HepG2 (cell line): ENCODE measurements at regions not wholly inside any gene's neighbourhood (a gene's known extent, or its start where the extent isn't known, plus 50 kb on each side); places are given as distances from the start of the nearest gene placed in this dataset.

Experiments used
- CTCF ChIP-seq: sonication (generic); formaldehyde crosslinking; IDR thresholded peaks from 2 replicates; pipeline ENCODE4 v1.5.0; 2020; ENCODE audit warnings: mild to moderate bottlenecking, missing genetic modification reagents, moderate library complexity
- ELF3 ChIP-seq: IDR thresholded peaks from 2 replicates; pipeline ENCODE4 v1.6.1; 2016; ENCODE audit warnings: missing genetic modification reagents, missing compliant biosample characterization
- FOSL1 ChIP-seq: sonication (generic); formaldehyde crosslinking; IDR thresholded peaks from 2 replicates; pipeline ENCODE4 v1.9.0; 2021; ENCODE audit warnings: missing genetic modification reagents, borderline replicate concordance
- HDAC2 ChIP-seq: sonication (generic); formaldehyde crosslinking; IDR thresholded peaks from 2 replicates; pipeline ENCODE4 v1.4.0; 2020; ENCODE audit warnings: missing genetic modification reagents
- POLR2A ChIP-seq, 2 experiments: IDR thresholded peaks; 2 replicates each; pipeline ENCODE4 v1.6.1; 2011; ENCODE audit warnings: low read depth in 2 of 2, low read length in 2 of 2, mild to moderate bottlenecking in 1 of 2, moderate library complexity in 1 of 2; ENCODE audit not compliant: insufficient read depth in 1 of 2
- SKIL ChIP-seq: sonication (generic); formaldehyde crosslinking; IDR thresholded peaks from 2 replicates; pipeline ENCODE4 v1.8.0; 2022; ENCODE audit warnings: missing genetic modification reagents, mild to moderate bottlenecking, moderate library complexity, borderline replicate concordance
- SMARCE1 ChIP-seq: fragments of 450-650 bp; IDR thresholded peaks from 2 replicates; pipeline ENCODE4 v1.6.1; 2017; ENCODE audit warnings: borderline replicate concordance
- ZIK1 ChIP-seq: sonication (generic); formaldehyde crosslinking; IDR thresholded peaks from 2 replicates; pipeline ENCODE4 v1.5.0; 2020; ENCODE audit warnings: mild to moderate bottlenecking, low read depth, missing genetic modification reagents, borderline replicate concordance
- ZNF776 ChIP-seq: sonication (generic); formaldehyde crosslinking; IDR thresholded peaks from 2 replicates; pipeline ENCODE4 v1.4.0; 2020; ENCODE audit warnings: mild to moderate bottlenecking, missing genetic modification reagents
- ZSCAN22 ChIP-seq: sonication (generic); formaldehyde crosslinking; IDR thresholded peaks from 2 replicates; pipeline ENCODE4 v1.4.0; 2020; ENCODE audit warnings: mild to moderate bottlenecking, missing genetic modification reagents

DNA sequence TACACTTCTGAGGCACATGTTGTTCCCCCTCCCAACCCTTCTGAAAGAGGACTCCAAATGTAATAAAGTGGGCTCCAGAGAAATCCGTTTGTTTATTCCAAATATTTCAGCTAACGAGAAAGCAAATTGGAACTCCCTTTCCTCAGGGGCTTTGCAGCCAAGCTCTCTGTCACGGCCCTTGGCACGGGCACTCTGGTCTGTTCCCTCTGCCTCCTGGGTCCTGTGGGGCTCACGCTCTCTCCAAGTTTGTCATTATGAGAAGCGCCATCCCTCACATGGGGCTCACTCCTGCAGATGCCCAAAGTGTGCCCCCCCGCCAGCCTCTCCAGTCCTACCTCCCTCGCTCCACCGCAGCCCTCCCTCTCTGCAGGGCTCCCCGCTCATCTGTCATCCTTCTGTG is 125.4 kb upstream of the POU2AF2 start:
- no peak for TF ChIP-seq ELF3 (CRISPR knock-in tag)
- no peak for TF ChIP-seq SMARCE1
- TF ChIP-seq ZNF776 = no peak
- TF ChIP-seq ZIK1 (CRISPR knock-in tag) = no peak
- TF ChIP-seq SKIL (CRISPR knock-in tag) = no peak
- TF ChIP-seq POLR2A (IDR thresholded peaks at IDR 0.05; ENCODE audit: insufficient read depth in 1 of 2, low read depth in 2 of 2, low read length in 2 of 2) = no peak
- TF ChIP-seq ZSCAN22 (CRISPR knock-in tag) = no peak
- TF ChIP-seq HDAC2 (CRISPR knock-in tag) = no peak
- no peak for TF ChIP-seq CTCF (CRISPR knock-in tag)
- no peak for TF ChIP-seq FOSL1 (CRISPR knock-in tag)
